K562 (cell line): ENCODE measurements at regions not wholly inside any gene's neighbourhood (a gene's known extent, or its start where the extent isn't known, plus 50 kb on each side); places are given as distances from the start of the nearest gene placed in this dataset.

Source experiments
- ATAC-seq: fragments of 200-7000 bp; cut with Tn5 transposase; 3 replicates; pipeline ENCODE4 v1.9.1; 2020; ENCODE audit warnings: moderate library complexity
- BruUV-seq: library from RNA; stranded (reverse); fragments of 400-500 nt; replicated peaks from 2 replicates; lab custom pipeline; 2021; lab: Mats Ljungman, UMichigan
- CTCF ChIA-PET: fragments of 300-600 bp; formaldehyde crosslinking; extraction: SDS; loops from one replicate; lab custom pipeline; 2021; ENCODE audit warnings: low intra/inter-chr PET ratio; lab: Yijun Ruan, JAX
- POLR2A ChIA-PET: fragments of 300-600, 350-650 bp; sonication (Branson Sonifier 250); formaldehyde crosslinking; extraction: SDS; loops from one replicate; lab custom pipeline; 2021; ENCODE audit warnings: antibody characterized with exemption, inconsistent platforms; lab: Yijun Ruan, JAX
- DNase-seq, 4 experiments: peaks; one replicate each; pipeline versions ENCODE4 v3.0.0 to v3.0.0-alpha.2; 2011 to 2018; ENCODE audit warnings: low spot score in 3 of 4, mixed read lengths in 3 of 4; ENCODE audit errors: extremely low read depth in 1 of 4
- FAIRE-seq: peaks from 2 replicates; lab custom pipeline; 2011; peaks lifted over from hg19 to GRCh38; lab: Jason Lieb, UNC
- H2AFZ ChIP-seq: 2 replicates; pipeline ENCODE4 v1.6.0; 2011; ENCODE audit warnings: low read depth, low read length, control low read depth, inconsistent platforms
- H3K27ac ChIP-seq: fragments of 200-600 bp; 3 replicates; pipeline ENCODE4 v1.8.0; 2011; ENCODE audit warnings: low read depth, mild to moderate bottlenecking, control low read depth, inconsistent platforms, low read length, moderate library complexity, mixed read lengths; ENCODE audit errors: extremely low read depth
- H3K27me3 ChIP-seq, 2 experiments: fragments of 300-600 bp in 1 of 2; 2 replicates in 1 of 2; 3 replicates in 1 of 2; pipeline versions ENCODE4 v1.6.0 to v1.8.0; 2011; ENCODE audit warnings: inconsistent platforms in 2 of 2, low read length in 2 of 2, mild to moderate bottlenecking in 1 of 2, mixed read lengths in 1 of 2, moderate library complexity in 1 of 2; ENCODE audit not compliant: control insufficient read depth in 2 of 2, insufficient read depth in 2 of 2
- H3K36me3 ChIP-seq: fragments of 300-600 bp; 3 replicates; pipeline ENCODE4 v1.8.0; 2011; ENCODE audit warnings: mild to moderate bottlenecking, low read length, inconsistent platforms; ENCODE audit not compliant: control insufficient read depth, insufficient read depth
- H3K4me1 ChIP-seq, 2 experiments: fragments of 200-600 bp in 1 of 2; replicated peaks in 1 of 2; 2 replicates in 1 of 2; 3 replicates in 1 of 2; pipeline versions ENCODE4 v1.5.1 to v1.8.0; 2011; ENCODE audit warnings: inconsistent platforms in 2 of 2, low read length in 2 of 2, mild to moderate bottlenecking in 1 of 2, mixed read lengths in 1 of 2, moderate library complexity in 1 of 2; ENCODE audit not compliant: control insufficient read depth in 2 of 2, insufficient read depth in 2 of 2
- H3K4me2 ChIP-seq: 2 replicates; pipeline ENCODE4 v1.6.1; 2011; ENCODE audit warnings: low read length, control low read depth, inconsistent platforms, mixed read lengths; ENCODE audit not compliant: insufficient read depth
- H3K4me3 ChIP-seq: fragments of 200-600 bp; sonication (generic), shearing (Covaris generic); 2 replicates; pipeline ENCODE4 v1.5.1; 2016; ENCODE audit warnings: control low read depth, inconsistent platforms
- H3K79me2 ChIP-seq: fragments of 200-600 bp; 3 replicates; pipeline ENCODE4 v1.8.0; 2011; ENCODE audit warnings: low read length, inconsistent platforms; ENCODE audit not compliant: control insufficient read depth, insufficient read depth
- H3K9ac ChIP-seq, 2 experiments: 2 replicates each; pipeline versions ENCODE4 v1.6.0 to v1.6.1; 2011; ENCODE audit warnings: low read depth in 2 of 2, low read length in 2 of 2, control low read depth in 1 of 2, inconsistent platforms in 1 of 2, mild to moderate bottlenecking in 1 of 2, mixed read lengths in 1 of 2; ENCODE audit not compliant: insufficient read depth in 1 of 2
- H3K9me1 ChIP-seq: one replicate; pipeline ENCODE4 v1.6.0; 2011; ENCODE audit warnings: inconsistent platforms, mild to moderate bottlenecking, low read length, moderate library complexity; ENCODE audit not compliant: control insufficient read depth, insufficient read depth
- H3K9me3 ChIP-seq: replicated peaks from 2 replicates; pipeline ENCODE4 v1.5.1; 2011; ENCODE audit warnings: low read depth, low read length, inconsistent platforms; ENCODE audit not compliant: control insufficient read depth, insufficient read depth
- H4K20me1 ChIP-seq: replicated peaks from 2 replicates; pipeline ENCODE4 v1.6.1; 2011; ENCODE audit warnings: low read length, inconsistent platforms, mixed read lengths; ENCODE audit not compliant: control insufficient read depth, insufficient read depth
- BRD9 ChIP-seq: fragments of 450-650 bp; IDR thresholded peaks from 2 replicates; pipeline ENCODE4 v1.6.1; 2018; ENCODE audit warnings: low read depth; ENCODE audit not compliant: partially characterized antibody
- CBX3 ChIP-seq, 2 experiments: IDR thresholded peaks; 1 replicate in 1 of 2; 2 replicates in 1 of 2; pipeline ENCODE4 v1.6.1; 2012; ENCODE audit warnings: inconsistent platforms in 2 of 2, low read length in 2 of 2, borderline replicate concordance in 1 of 2, control low read depth in 1 of 2
- CC2D1A ChIP-seq: fragments of 450-650 bp; IDR thresholded peaks from 2 replicates; pipeline ENCODE4 v1.6.1; 2017; ENCODE audit warnings: mild to moderate bottlenecking
- CHCHD3 ChIP-seq: fragments of 250-450 bp; sonication (Bioruptor Pico); IDR thresholded peaks from 2 replicates; pipeline ENCODE4 v2.1.2; 2022; ENCODE audit warnings: mild to moderate bottlenecking
- HEY1 ChIP-seq: fragments of 250-450 bp; sonication (Bioruptor Pico); IDR thresholded peaks from 2 replicates; pipeline ENCODE4 v1.5.0; 2020; ENCODE audit warnings: mild to moderate bottlenecking, moderate library complexity, borderline replicate concordance
- HMGN3 ChIP-seq: IDR thresholded peaks from 2 replicates; pipeline ENCODE4 v1.6.1; 2011; ENCODE audit warnings: borderline replicate concordance, low read depth, mild to moderate bottlenecking, mixed read lengths, low read length; ENCODE audit not compliant: insufficient read length; ENCODE audit errors: extremely low read depth
- PHB ChIP-seq: fragments of 250-450 bp; sonication (Bioruptor Pico); IDR thresholded peaks from 2 replicates; pipeline ENCODE4 v1.5.0; 2021
- PTTG1 ChIP-seq: fragments of 450-650 bp; IDR thresholded peaks from 2 replicates; pipeline ENCODE4 v1.6.1; 2016; ENCODE audit warnings: low read depth, mild to moderate bottlenecking, missing genetic modification characterization, missing compliant biosample characterization
- XRCC4 ChIP-seq: IDR thresholded peaks from one replicate; pipeline ENCODE4 v1.6.1; 2011; ENCODE audit not compliant: insufficient read depth, insufficient read length; ENCODE audit errors: extremely low read depth
- ZNF133 ChIP-seq: fragments of 250-450 bp; sonication (Bioruptor Pico); IDR thresholded peaks from 2 replicates; pipeline ENCODE4 v1.4.0; 2020; ENCODE audit warnings: mild to moderate bottlenecking
- ZNF134 ChIP-seq: fragments of 250-450 bp; sonication (Bioruptor Pico); conservative IDR thresholded peaks from 2 replicates; pipeline ENCODE4 v1.4.0; 2020
- ZNF586 ChIP-seq: fragments of 450-650 bp; formaldehyde crosslinking; conservative IDR thresholded peaks from 2 replicates; pipeline ENCODE4 v1.4.0; 2020; ENCODE audit warnings: mild to moderate bottlenecking, moderate library complexity
- WGBS: fragments of 100-300 bp; shearing (Covaris generic); methylation state at CpG from one replicate; pipeline ENCODE4 v1.1.6; 2016; ENCODE audit warnings: low coverage, mixed read lengths; ENCODE audit not compliant: insufficient coverage; ENCODE audit errors: missing lambda C conversion rate; 5-methylcytosine and 5-hydroxymethylcytosine counted together
- in situ Hi-C: fragments of 300-500 bp; cut with MboI; formaldehyde crosslinking; loops from 4 replicates; pipeline ENCODE4 v1.15.0; 2018; ENCODE audit warnings: inconsistent platforms, mixed read lengths
- intact Hi-C: fragments of 100-400 bp; cut with micrococcal nuclease; formaldehyde crosslinking; loops from 2 replicates; pipeline ENCODE4 v1.14.2; 2022
- TF ChIP-seq, protein P1 (sequence below): fragments of 250-450 bp; sonication (Bioruptor Pico); IDR thresholded peaks from 2 replicates; pipeline ENCODE4 v1.5.0; 2021; ENCODE audit warnings: mild to moderate bottlenecking, borderline replicate concordance

- H3K9ac ChIP-seq: no peak overlapping the region
- FAIRE-seq (no peak), ATAC-seq (no peak), DNase-seq (no peak)
- H3K27ac ChIP-seq: no peak overlapping the region
- H3K79me2 ChIP-seq: no peaks in the 10 kb centered on the region
- intact Hi-C loops: no loop called here
- no peaks in the 10 kb centered on the region for H3K36me3 ChIP-seq
- no peak overlapping the region for H3K4me2 ChIP-seq
- H2AFZ ChIP-seq: no peak overlapping the region
- H4K20me1 ChIP-seq: no peaks in the 10 kb centered on the region
- in situ Hi-C loops: no loop called here
- no TSS peak for BruUV-seq
- CTCF ChIA-PET: no interaction called here
- H3K4me3 ChIP-seq: no peak overlapping the region
- H3K9me3 ChIP-seq: no peaks in the 10 kb centered on the region
- POLR2A ChIA-PET: no interaction called here
- no peaks in the 10 kb centered on the region for H3K27me3 ChIP-seq
- WGBS: 0% methylated on average over 1 of the region's 1 CpG
- H3K4me1 ChIP-seq: no peaks in the 10 kb centered on the region
- no peaks in the 10 kb centered on the region for H3K9me1 ChIP-seq
- TF ChIP-seq PTTG1 (tag): no peak
- TF ChIP-seq BRD9: no peak
- no peak for TF ChIP-seq ZNF133
- TF ChIP-seq ZNF134 (CRISPR knock-in tag): no peak
- no peak for TF ChIP-seq ZNF586 (CRISPR knock-in tag)
- no peak for TF ChIP-seq CHCHD3
- TF ChIP-seq PHB (CRISPR knock-in tag): no peak
- no peak for TF ChIP-seq CBX3 (IDR thresholded peaks at IDR 0.05; ENCODE audit: borderline replicate concordance in 1 of 2, low read length in 2 of 2)
- TF ChIP-seq HEY1 (CRISPR knock-in tag): no peak
- no peak for TF ChIP-seq XRCC4
- TF ChIP-seq, protein P1, sequence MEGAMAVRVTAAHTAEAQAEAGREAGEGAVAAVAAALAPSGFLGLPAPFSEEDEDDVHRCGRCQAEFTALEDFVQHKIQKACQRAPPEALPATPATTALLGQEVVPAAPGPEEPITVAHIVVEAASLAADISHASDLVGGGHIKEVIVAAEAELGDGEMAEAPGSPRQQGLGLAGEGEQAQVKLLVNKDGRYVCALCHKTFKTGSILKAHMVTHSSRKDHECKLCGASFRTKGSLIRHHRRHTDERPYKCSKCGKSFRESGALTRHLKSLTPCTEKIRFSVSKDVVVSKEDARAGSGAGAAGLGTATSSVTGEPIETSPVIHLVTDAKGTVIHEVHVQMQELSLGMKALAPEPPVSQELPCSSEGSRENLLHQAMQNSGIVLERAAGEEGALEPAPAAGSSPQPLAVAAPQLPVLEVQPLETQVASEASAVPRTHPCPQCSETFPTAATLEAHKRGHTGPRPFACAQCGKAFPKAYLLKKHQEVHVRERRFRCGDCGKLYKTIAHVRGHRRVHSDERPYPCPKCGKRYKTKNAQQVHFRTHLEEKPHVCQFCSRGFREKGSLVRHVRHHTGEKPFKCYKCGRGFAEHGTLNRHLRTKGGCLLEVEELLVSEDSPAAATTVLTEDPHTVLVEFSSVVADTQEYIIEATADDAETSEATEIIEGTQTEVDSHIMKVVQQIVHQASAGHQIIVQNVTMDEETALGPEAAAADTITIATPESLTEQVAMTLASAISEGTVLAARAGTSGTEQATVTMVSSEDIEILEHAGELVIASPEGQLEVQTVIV: no peak
- TF ChIP-seq CC2D1A: no peak
- TF ChIP-seq HMGN3: no peak
- TF ChIP-seq, all 486 proteins: peak for 0
Observed at GRCh38 chr4:19401301-19402080, 850.2 kb upstream of the SLIT2 start.
